ENCODE measurements at regions not wholly inside any gene's neighbourhood (a gene's known extent, or its start where the extent isn't known, plus 50 kb on each side); places are given as distances from the start of the nearest gene placed in this dataset.

DNA sequence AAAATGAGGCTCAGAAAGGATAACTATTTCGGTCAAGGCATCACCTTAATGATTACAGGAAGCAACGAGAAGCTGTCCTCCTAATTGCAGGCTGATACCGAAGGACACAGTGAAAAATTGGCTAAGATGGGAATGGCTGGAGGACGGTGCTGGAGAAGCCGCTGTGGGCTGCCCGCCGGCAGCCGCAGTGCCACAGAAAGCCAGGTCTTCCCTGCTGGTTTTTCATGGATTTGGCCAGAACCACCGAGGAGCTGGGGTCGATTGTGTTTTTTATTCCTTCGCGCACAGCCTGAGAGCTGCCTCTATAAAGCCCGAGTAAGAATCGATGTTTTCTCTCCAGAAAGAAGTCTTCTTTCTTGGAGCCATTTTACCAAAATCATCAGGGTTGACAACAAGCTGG, 1484.2 kb downstream of the BRD1 start:
- no peak for DNase-seq

DNA sequence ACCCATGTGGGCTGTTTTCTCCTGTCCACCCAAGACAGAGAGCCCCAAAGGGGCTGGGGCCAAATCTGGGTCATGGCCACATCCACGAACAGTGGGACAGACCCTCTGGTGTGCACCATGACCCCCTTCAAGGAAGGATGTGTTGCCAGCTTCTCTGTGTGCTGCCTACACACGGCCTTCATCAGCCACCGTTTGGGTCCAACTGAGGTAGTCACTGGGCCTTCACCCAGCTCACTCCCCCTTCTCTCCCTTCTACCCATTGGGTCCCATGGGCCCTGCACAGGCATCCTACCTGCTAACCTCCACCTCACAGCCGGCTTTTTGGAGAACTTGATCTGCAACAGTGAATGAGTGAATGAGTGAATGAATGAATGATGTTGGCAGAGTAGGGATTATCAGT, 1484.9 kb downstream of the BRD1 start:
- DNase-seq, result no peak

DNA sequence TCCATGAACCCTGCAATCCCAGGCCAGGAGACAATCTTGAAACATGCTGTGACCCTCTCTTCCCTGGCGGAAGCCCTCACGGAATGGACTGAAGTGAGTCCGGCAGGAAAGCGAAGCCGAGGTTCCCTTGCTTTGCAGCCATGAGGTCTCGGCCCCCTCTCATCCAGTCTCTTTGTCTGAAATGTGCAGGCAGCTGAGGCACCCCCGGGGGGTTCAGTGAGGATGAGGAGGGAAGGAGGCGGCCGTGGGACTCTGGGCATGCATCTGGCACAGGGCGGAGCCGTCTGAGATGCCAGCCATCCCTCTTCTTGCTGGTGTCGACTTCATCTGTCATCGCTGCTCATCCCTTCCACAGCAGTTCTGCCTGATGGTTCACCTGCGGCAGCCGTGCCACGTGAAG, 1485.7 kb downstream of the BRD1 start:
- DNase-seq, result no peak

DNA sequence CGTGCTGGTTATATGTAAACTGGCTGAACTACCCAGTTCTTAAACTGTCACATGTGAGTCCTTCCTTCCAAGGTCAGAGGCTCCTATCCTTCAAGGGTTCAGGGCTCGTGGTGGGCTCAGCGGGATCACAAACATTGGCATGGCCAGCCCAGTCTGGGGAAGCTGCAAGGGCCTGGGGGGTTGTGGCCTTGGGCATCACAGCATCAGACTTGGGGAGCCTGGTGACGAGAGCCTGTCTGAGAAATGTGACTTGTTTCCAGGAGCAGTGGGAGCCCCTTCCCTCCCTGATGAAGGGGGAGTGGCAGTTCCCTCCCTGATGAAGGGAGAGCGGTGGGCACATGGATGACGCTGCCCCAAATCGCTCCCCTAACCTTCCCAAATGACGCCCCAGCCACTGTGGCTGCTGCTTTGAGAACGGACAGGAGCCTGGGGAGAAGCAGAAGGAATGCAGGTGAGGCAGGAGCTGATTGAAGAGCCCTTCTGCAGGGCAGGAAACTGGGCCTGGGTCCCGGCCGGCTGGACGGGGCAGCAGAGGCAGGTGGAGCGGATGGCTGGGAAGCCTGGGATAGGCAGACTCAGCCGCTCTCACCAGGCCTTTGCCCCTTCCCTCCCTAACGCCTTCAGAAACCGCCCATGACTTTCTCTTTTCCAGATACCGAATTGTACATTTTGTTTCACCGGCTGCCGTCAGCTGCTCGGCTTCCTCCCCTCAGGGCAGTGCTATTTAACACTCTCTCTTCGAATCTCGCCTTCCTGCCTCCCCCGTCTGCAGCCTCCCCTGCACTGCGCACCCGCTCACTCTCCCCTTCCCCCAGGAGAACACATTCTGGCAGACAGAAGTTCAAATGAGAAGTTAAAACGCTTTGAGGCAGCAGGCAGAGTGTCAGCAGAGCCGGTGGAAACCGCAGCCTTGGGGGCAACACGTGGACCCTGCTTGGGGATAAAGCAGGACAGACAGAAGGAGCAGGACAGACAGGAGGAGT, 1486.7 kb downstream of the BRD1 start:
- DNase-seq, result no peak

DNA sequence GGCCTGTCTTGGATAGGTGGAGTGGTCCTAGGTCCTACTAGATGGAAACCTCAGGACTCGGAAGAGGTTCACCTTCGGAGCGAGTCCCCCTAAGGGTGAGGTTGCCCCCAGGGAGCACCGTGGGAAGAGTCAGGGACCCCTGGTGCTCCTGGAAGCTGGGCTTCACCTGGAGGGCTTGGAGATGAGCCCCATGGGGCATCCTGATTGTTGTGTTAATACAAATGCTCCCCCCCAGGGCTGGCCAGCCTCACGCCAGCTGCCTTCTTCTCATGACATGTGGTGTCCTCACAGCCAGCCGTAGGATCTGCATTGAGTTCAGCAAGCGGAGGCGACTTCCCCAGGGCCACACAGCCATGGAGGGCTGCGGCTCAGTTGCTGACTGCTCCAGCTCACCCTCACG, 1487.5 kb downstream of the BRD1 start:
- DNase-seq, result no peak

DNA sequence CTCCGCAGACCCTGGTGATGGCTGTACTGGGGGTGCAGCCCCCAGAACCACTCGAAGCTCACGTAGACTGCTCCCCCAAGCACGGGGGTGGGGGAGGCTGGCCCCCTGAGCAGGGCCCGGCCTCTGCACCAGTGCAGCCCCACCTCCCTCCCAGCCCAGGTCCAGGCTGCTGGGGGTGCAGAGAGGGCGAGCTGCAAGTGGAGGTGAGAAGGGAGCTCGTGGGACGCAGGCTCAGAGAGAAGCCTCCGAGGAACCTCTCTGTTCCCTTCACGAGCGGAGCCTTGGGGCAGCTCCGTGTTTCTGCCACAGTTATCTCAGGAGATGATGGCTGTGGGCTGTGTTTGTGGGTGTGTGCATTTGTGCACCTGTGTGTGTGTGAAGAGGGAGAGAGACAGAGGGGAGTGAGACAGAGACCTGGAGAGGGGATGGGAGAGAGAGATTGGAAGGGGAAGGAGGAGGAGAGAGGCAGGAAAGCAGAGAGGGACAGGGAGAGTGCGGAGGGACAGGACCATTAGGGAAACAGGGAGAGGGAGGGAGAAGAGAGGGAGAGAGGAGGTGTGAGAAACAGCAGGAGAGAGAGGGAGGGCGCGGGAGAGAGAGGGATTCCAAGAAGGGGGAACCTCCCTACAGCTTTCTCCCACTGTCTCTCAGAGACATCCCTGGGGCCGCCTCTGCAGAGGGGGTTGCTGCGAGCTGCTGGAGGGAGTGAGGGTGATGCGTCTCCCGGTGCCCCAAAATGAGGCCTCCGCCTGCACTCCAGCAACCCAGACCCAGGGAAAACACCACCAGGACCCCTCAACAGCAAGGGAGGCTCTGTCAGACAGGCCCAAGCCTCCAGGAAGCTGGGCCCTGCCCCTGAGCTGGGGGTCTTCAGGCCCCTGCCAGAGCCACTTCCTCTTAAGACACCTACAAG, 1488.6 kb downstream of the BRD1 start:
- DNase-seq, result no peak

DNA sequence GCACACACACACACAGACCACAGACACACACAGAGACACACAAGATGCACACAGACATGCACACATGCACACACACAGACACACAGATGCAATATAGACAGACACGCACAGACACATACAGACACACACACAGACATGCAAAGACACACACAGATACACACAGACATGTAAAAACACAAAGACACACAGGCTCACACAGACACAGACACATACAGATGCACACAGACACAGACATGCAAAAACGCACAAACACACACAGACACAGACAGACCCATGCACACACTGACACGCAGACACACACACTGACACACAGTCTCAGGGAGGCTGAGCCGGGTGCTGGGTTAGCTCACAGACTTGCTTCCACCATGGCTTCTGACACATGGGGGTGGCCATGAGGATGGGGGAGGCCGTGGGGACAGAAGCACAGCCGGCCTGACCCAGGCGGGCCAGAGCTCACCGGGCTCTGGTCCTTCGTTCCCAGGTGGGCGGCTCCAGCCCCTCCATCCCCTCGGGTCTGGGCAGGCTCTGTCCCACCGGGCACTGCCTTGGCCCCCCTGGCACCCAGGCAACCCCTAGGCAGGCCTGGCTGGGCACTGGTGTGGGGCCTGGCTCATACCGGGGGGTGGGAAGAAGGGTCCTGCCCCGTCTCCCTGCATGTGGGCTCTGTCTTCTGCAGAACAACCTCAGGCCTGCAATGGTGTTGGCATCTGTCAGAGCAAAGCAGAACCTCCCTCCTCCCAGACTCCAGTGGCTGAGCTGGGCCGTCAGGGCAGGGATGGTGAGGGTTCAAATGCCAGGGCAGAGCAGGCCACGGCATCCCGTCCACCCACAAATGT, 1489.5 kb downstream of the BRD1 start:
- DNase-seq, result no peak

DNA sequence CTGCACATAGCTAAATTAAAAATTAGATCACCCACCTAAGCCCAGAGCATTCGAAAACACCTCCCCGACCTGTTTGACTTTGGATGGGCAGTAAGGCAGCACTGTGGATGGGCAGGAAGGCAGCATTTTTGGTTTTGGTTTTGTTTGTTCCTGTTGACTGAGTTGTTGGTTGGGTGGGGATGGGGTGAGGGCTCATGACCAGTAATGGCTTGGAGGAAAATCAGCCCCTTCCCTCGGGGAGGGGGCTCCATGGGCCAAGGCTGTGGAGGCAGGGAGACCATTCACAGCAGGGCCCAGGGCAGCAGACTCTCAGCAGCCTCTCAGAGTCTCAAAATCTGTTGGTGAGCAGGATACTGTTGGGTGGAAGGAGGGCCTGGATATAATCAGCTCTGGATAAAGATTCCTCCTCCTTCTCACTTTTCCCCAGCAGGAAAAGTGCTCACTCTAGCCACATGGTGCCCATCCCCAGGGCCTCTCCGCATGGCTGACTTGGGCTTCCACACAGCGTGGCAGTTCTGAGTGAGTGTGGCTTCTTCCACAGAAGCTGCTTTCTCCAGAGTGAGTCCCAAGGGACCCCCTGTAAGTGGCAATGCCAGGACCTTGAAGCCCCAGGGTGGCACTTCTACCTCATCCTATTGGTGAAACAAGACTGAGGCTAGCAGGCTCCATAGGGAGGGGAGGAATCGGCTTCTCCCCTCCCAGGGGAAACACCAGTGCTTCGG, 1491.2 kb downstream of the BRD1 start:
- no peak for DNase-seq

DNA sequence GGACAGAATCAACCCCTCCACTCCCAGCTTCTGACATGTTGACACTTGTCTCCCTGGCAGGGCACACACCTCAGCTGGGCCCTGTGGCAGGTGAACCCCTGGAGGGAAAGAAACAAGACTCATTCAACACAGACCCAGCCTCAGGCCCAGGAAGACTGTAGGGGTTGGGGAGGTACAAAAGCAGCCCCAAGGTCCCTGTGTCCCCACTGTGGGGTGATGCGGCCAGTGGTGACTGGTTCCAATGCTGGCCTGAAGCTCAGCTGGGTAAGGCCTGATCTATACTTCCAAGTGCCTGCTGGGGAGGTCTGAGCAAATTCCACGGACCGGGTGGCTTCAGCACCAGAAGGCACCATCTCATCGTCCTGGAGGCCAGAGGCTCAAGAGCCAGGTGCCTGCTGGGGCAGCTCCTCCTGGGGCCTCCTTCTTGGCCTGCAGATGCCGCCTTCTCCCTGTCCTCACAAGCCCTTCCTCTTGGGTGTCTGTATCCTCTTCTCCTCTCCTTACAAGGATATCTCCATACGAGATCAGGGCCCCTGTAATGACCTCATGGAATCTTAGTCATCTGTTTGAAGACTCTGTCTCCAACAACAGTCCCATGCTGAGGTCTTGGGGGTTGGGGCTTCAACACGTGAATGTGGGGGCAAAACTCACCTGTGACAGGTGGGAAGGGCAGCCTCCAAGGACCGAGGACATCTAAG, 1492.1 kb downstream of the BRD1 start:
- DNase-seq, result no peak

DNA sequence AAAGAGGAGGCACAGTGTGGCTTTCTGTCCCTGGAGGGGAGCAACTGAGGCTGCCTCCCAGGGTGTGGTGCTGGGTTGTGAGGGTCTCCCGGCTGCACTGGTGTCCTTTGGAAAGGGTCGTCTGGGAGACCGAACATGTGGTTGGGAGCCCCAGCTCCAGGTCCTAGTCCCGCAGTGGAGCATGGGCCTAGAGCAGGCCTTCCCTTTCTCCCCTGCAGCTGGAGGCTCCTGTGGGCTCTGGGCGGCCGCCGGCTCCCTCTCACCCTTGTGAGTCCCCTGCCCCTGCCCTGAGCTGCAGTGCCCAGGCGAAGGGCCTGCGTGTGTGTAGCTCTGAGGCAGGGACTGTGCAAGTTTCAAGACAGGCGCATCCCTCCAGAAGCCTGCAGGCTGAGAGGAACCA, 1492.7 kb downstream of the BRD1 start:
- no peak for DNase-seq

DNA sequence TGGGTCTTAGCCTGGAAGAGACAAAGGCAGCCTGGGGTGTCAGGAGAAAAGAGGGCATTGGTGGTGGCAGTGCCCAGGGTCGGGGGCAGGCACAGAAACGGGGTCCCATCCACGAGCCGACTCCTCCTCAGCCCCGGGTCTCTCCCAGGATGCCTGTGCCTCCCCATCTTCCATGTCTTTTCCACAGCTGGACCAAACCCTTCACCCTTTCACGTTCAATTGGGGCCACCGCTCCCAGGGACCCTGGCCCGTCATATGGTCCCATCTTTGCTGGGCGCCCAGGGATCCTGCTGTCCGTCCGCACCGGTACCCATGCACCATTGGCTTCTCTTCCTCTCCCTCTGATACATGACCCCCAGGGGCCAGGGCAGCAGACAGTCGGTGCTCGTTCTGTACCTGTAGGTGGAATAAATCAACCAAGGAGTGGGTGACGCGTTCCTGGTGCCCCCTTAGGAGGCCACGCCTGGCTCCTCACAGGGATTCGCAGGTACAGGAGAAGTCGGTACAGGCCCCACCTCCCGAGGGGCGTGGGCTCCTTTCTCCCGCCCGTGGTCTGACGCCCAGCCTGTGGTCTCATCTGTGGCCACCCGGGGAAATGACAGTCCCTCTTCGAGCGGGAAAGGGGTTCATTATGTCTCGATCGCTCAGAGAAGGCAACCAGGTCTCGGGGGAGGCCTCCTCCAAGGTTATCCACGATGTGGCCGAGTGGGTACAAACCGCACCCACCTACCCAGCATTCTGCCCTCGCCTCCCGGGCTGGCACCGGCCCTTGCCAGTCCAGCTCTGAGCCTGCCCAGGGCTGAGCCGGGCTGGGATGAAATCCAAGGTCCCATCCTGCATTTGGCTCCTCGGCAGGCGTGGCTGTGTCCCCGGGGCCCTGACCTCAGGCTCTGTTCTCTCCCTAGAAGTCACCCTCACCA, 1493.6 kb downstream of the BRD1 start:
- no peak for DNase-seq

DNA sequence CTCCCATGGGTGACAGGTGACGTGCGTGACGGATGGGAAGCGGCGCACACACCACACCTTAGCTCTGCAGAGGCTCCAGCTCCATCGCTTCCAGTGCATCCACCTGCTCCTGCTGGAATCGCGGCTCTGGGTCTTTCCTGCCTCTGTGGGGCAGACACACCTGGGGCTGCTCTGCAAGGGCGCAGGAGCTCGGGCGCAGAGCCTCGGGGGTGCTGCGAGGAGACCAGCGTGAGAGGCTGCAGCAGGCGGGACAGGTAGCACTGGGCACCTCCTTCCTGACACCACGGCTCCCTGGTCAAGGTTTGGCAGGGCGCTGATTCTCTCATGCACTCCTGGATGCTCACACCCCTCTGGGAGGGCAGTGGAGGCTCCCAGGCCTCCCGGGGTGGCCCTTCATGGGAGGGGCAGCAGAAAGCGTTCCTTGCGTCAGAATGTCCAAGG, 1494.3 kb downstream of the BRD1 start:
- no peak for DNase-seq

DNA sequence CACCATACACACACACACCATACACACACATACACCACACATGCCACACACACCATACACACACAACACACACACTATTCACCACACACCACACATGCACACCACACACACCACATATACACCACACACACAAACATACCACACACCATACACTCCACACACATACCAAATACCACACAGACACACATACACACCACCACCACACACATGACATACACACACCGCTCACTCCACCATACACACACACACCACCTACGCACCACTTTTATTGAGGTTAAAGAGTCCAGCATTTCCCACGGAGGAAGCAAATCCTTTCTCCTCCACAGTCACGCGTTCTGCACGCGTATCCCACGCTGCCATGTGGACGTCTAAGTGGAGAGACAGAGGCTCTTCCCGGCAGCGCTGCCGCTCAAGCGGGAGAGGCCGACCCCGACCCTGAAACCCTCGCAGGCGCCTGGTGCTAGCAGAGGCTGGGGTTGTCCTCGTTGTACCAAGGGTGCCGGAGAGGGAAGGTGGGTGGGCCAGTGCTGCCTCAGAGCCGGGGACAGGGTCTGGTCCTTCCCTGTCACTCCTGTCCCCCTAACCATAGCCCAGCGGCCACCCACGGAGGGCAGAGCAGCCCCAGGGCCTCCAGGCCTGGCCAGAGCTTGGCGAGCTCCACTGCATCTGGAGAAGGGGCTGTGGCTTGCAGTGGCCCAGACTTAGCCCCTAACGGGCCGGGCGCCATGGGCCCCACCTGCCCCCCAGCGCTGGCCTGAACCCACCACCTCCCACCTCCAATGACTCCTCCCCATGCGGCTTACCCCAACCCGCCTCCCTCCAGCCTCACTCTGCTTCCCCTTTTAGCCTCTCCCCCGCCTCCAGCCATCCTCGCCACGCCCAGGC, 1495.0 kb downstream of the BRD1 start:
- DNase-seq, result no peak

DNA sequence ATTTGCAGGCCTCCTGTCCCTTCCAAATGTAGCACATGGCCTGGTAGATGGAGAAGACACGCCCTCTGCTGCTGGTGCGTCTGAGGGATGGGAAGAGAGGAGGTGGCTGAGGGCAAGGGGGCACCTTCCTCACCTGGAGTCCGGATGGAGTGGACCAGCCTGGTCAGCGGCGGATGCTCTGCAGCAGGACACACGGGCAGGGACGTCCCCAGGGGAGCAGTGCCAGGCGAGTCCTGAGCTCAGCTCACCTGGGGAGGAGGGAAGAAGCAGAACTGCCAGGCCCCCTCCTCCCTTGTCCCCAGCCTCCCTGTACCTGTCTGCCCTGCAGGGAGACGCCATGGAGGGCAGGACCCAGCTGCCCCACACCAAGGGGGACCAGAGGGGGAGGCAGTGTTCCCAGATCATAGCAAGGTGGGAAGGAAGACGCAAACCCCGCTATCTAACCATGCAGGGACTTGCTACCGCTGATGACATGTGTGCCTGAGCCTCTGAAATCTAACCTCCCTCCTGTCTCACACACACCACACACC, 1495.9 kb downstream of the BRD1 start:
- DNase-seq, result no peak

DNA sequence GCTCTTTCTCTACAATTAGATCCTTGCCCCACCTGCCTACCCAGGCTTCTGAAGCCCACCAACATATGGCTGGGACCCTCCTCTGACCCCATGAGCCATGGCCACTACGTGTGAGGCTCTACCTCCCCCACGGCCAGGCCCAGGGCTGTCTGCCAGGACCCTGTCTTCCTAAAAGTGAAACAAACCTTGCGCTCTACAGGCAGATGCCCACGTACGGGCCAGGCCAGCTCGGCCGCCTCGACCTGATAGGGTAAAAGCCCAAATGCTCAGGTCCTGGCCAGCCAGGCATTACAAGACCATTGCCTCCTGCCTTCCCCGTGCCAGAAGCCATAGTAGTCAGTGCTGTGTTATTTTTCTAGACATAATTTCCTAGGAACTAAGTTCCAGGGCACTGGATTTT, 1496.4 kb downstream of the BRD1 start:
- DNase-seq, result no peak

DNA sequence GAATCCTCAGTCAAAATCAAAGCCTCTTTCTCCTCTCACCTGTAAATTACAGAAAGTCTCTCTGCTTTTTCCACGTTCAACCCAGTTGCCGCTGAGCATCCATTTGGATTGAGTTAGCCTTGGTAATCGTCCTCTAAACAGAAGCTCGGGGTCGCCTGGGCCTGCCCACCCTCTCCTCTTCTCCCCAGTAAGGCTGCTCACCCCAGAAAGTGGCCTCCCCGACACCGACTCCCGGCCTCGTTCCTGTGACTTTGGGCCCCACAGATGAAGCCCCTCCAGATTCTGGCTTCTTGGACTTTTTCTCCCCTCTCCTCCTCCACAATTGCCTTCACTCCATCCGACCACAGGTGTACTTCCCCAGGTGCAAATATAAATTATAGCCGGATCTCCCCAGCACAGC, 1500.0 kb downstream of the BRD1 start:
- no peak for DNase-seq

DNA sequence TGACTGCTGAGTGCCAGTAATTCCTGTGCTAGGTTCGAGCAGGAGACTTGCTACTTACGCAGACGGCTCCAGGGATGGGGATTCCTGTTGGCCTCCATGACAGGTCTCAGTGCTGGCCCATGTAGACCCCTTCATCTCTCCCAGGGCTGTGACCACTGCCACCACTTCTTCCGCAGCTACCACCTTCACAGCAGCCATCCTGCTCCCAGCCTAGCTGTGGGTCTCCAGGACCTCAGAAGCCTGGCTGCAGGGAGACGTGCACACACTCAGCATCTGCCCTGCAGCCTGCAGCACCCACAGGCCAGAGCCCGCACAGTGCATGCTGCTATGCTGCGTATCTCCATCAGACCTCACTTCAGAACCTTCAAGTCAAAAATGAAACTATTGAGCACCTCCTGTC, 1503.9 kb downstream of the BRD1 start:
- DNase-seq, result no peak

DNA sequence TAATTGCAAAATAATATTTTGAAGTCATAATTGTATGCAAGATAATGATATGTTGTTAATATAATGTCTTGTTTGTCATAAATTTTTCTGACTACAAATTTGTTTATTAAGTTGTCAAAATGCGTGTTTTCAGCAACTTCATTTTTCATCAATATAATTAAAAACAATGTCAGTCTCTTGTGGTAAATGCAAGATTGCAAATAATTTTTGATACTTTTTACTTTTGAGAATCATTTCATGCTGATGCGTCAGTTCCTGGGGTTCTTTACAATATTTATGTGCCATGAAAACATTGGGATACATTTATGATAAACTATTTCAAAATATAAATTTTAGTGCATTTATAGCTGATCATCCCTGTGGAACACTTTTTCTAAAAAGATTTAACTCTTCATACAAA, 1504.8 kb downstream of the BRD1 start:
- DNase-seq, result no peak

DNA sequence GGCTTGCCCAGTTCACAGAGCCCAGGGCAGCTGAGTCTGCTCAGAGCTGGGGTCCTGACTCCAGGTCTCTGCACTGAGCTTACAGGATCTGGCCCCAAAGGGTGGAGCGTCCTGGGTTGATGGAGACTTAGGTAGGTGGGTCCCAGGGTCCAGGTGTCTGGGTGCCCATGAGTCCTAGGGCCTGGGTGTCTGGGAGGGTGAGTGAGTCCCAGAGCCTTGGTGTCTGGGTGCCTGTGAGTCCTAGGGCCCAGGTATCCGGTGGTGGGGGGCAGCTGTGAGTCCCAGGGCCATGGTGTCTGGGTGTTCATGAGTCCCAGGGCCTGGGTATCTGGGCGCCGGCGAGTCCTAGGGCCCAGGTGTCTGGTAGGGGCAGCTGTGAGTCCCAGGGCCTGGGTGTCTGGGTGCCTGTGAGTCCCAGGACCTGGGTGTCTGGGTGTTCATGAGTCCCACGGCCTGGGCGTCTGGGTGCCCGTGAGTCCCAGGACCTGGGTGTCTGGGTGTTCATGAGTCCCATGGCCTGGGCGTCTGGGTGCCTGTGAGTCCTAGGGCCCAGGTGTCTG, 1505.6 kb downstream of the BRD1 start:
- no peak for DNase-seq

Data from NCI-H1105 (cell line).